ENCODE measurements at regions not wholly inside any gene's neighbourhood (a gene's known extent, or its start where the extent isn't known, plus 50 kb on each side); places are given as distances from the start of the nearest gene placed in this dataset.

- Histone ChIP-seq H3K27ac (ENCODE audit: low read depth in 1 of 2, low read length in 1 of 2) (no peak overlapping the region), H3K36me3 (ENCODE audit: control insufficient read depth in 4 of 4, insufficient read depth in 4 of 4, low read length in 4 of 4) (no peaks in the 10 kb centered on the region), H3K4me1 (ENCODE audit: control insufficient read depth in 5 of 5, insufficient read depth in 5 of 5, low read length in 5 of 5) (no peaks in the 10 kb centered on the region), H3K9ac (ENCODE audit: insufficient read depth in 1 of 2, low read length in 2 of 2) (no peak overlapping the region), H3K4me3 (no peak overlapping the region), H3K9me3 (ENCODE audit: control insufficient read depth in 4 of 4, insufficient read depth in 3 of 4, low read length in 3 of 4) (no peaks in the 10 kb centered on the region), H3K27me3 (ENCODE audit: control insufficient read depth in 3 of 3, insufficient read depth in 3 of 3, low read length in 2 of 3) (peaks cover 0 to 3% (median 0%) of the 10 kb centered on the region in 3 donors)
- ATAC-seq (ENCODE audit: insufficient read depth, low FRiP score) (no peak), DNase-seq (no peak)
- WGBS, 2 donors, result 89 to 96% methylated on average over 4 of the region's 4 CpGs
- no peak for TF ChIP-seq CTCF (IDR thresholded peaks at IDR 0.05; ENCODE audit: control extremely low read depth, extremely low read depth)
Observed at GRCh38 chr3:72011485-72011884, 226.5 kb upstream of the PROK2 start.

- WGBS, 2 donors, result 69 to 71% methylated on average over 8 of the region's 8 CpGs
- Histone ChIP-seq H3K9me3 (ENCODE audit: control insufficient read depth in 4 of 4, insufficient read depth in 3 of 4, low read length in 3 of 4) (no peaks in the 10 kb centered on the region), H3K36me3 (ENCODE audit: control insufficient read depth in 4 of 4, insufficient read depth in 4 of 4, low read length in 4 of 4) (no peaks in the 10 kb centered on the region), H3K27ac (ENCODE audit: low read depth in 1 of 2, low read length in 1 of 2) (no peak overlapping the region), H3K27me3 (ENCODE audit: control insufficient read depth in 3 of 3, insufficient read depth in 3 of 3, low read length in 2 of 3) (peaks cover 0 to 3% (median 0%) of the 10 kb centered on the region in 3 donors), H3K4me1 (ENCODE audit: control insufficient read depth in 5 of 5, insufficient read depth in 5 of 5, low read length in 5 of 5) (no peaks in the 10 kb centered on the region), H3K9ac (ENCODE audit: insufficient read depth in 1 of 2, low read length in 2 of 2) (no peak overlapping the region), H3K4me3 (no peak overlapping the region)
- DNase-seq, result peak in 1 of 3 donors; percentile 6
- TF ChIP-seq CTCF (IDR thresholded peaks at IDR 0.05; ENCODE audit: control extremely low read depth, extremely low read depth), result no peak
- peak; percentile 51 for ATAC-seq (ENCODE audit: insufficient read depth, low FRiP score)
Observed at GRCh38 chr3:72009851-72010443, 225.0 kb upstream of the PROK2 start.

- Histone ChIP-seq H3K4me1 (ENCODE audit: control insufficient read depth in 5 of 5, insufficient read depth in 5 of 5, low read length in 5 of 5) (no peaks in the 10 kb centered on the region), H3K27me3 (ENCODE audit: control insufficient read depth in 3 of 3, insufficient read depth in 3 of 3, low read length in 2 of 3) (peaks cover 0 to 3% (median 0%) of the 10 kb centered on the region in 3 donors), H3K36me3 (ENCODE audit: control insufficient read depth in 4 of 4, insufficient read depth in 4 of 4, low read length in 4 of 4) (no peaks in the 10 kb centered on the region), H3K9ac (ENCODE audit: insufficient read depth in 1 of 2, low read length in 2 of 2) (no peak overlapping the region), H3K9me3 (ENCODE audit: control insufficient read depth in 4 of 4, insufficient read depth in 3 of 4, low read length in 3 of 4) (no peaks in the 10 kb centered on the region), H3K27ac (ENCODE audit: low read depth in 1 of 2, low read length in 1 of 2) (no peak overlapping the region), H3K4me3 (no peak overlapping the region)
- ATAC-seq (ENCODE audit: insufficient read depth, low FRiP score) (peak; percentile 35), DNase-seq (no peak)
- no peak for TF ChIP-seq CTCF (IDR thresholded peaks at IDR 0.05; ENCODE audit: control extremely low read depth, extremely low read depth)
- WGBS, 2 donors, result 66 to 77% methylated on average over 5 of the region's 5 CpGs
Observed at GRCh38 chr3:72008226-72008996, 223.5 kb upstream of the PROK2 start.
